Body of pancreas (tissue), 4 donors: ENCODE measurements at regions not wholly inside any gene's neighbourhood (a gene's known extent, or its start where the extent isn't known, plus 50 kb on each side); places are given as distances from the start of the nearest gene placed in this dataset.

Experiments used
- CTCF ChIP-seq, 7 experiments: fragments of 450-650 bp in 4 of 7; fragments of 200-600 bp in 3 of 7; sonication (generic) in 3 of 7; IDR thresholded peaks; one replicate each; pipeline ENCODE4 v1.5.1; 2016 to 2019; ENCODE audit warnings: antibody characterized with exemption in 7 of 7
- POLR2A ChIP-seq, 3 donors: fragments of 450-650 bp; IDR thresholded peaks; one replicate each; pipeline ENCODE4 v1.6.1; 2016; ENCODE audit warnings: antibody characterized with exemption in 3 of 3, mild to moderate bottlenecking in 2 of 3

- TF ChIP-seq CTCF (IDR thresholded peaks at IDR 0.05) (no peak), POLR2A (IDR thresholded peaks at IDR 0.05) (no peak)
These were observed 1366.8 kb downstream of the EFNA5 start for GRCh38 chr5:106303911-106304310.
